ENCODE measurements at regions not wholly inside any gene's neighbourhood (a gene's known extent, or its start where the extent isn't known, plus 50 kb on each side); places are given as distances from the start of the nearest gene placed in this dataset.

DNA sequence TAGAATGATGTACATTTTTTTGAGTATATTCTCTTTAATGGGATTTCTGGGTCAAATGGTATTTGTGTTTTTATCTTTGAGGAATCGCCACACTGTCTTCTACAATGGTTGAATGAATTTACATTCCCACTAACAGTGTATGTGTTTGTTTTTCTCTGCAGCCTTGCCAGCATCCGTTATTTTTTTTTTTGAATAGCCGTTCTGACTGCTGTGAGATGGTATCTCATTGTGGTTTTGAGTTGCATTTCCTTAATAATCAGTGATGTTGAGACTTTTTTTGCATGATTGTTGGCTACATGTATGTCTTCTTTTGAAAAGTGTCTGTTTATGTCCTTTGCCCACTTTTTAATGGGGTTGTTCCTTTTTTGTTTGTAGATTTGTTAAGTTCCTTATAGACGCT is 172.7 kb upstream of the CDH8 start:
- no peak for TF ChIP-seq CTCF (IDR thresholded peaks at IDR 0.05; ENCODE audit: insufficient read depth, low read depth, low read length)
- no peak for DNase-seq (ENCODE audit: low read depth)
- H3K4me3 ChIP-seq (ENCODE audit: low read depth, low read length) = no peak overlapping the region

DNA sequence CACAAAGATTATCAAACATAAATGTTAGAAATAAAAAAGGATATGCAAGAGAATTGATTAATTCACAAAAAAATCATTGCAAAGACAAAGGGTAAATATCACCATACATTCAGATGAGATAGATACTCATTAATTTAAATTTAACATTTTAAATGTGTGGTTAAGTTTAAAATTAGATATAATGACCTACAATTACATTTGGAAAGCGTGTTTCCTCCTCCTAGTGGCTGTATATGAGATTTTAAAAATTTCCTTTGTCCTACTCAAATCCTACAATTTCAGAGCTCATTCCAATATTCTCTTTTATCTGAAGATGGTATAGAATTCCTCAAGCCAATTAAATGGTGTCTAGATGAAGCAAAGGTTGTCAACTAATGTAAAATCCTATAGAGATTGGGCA is 169.2 kb upstream of the CDH8 start:
- TF ChIP-seq CTCF (IDR thresholded peaks at IDR 0.05; ENCODE audit: insufficient read depth, low read depth, low read length) = no peak
- H3K4me3 ChIP-seq (ENCODE audit: low read depth, low read length) = no peak overlapping the region
- no peak for DNase-seq (ENCODE audit: low read depth)

- no peak for TF ChIP-seq CTCF (IDR thresholded peaks at IDR 0.05; ENCODE audit: insufficient read depth, low read depth, low read length)
- no peak overlapping the region for H3K4me3 ChIP-seq (ENCODE audit: low read depth, low read length)
- no peak for DNase-seq (ENCODE audit: low read depth)
Observed at GRCh38 chr16:62201911-62202310, 165.7 kb upstream of the CDH8 start.

- DNase-seq (ENCODE audit: low read depth) = no peak
- TF ChIP-seq CTCF (IDR thresholded peaks at IDR 0.05; ENCODE audit: insufficient read depth, low read depth, low read length) = no peak
- no peak overlapping the region for H3K4me3 ChIP-seq (ENCODE audit: low read depth, low read length)
Observed at GRCh38 chr16:62194828-62195227, 158.6 kb upstream of the CDH8 start.

GRCh38 chr16:62190426-62190825 is 154.2 kb upstream of the CDH8 start:
- no peak overlapping the region for H3K4me3 ChIP-seq (ENCODE audit: low read depth, low read length)
- no peak for DNase-seq (ENCODE audit: low read depth)
- TF ChIP-seq CTCF (IDR thresholded peaks at IDR 0.05; ENCODE audit: insufficient read depth, low read depth, low read length) = no peak

DNA sequence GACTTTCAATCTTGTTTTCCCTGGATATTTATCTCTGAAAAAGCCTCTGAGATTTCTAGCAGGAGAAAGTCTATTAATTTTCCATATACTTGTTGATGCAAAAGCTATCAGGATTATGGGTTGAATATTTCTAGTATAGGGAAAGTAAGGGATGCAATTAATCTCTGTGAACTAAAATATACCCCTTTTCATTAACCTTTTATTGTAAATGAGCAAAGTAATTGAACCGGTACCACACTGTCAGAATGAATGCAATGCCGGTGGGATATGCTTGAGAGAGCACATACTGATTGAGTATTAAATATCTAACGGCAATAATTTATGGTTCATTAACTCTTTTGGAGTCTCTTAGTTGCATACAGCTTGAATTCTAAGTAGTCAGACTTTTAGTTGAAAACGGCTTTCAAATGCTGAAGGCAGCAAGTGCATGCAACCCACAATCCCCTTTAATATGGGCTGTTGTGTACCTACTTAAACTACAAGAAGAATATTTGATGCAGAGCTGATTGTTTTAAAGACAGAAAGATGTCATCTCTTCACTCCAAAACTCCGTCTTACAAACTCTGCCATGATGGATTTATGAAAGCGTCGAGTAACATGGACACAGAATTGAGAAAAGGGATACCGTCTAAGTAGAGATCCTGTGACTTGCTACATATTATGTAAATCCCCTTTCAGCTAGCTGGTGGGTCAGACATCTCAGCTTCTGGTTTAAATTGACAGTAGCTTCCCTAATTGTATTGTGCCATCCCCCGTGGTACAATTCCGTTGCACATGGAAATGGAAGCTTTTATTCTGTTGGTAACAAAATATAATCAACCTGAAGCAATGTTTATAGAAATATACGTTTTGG is 141.3 kb upstream of the CDH8 start:
- no peak for DNase-seq (ENCODE audit: low read depth)

More for the DNA sequence above, 141.3 kb upstream of the CDH8 start:
- TF ChIP-seq CTCF (IDR thresholded peaks at IDR 0.05; ENCODE audit: insufficient read depth, low read depth, low read length) = no peak
- no peak overlapping the region for H3K4me3 ChIP-seq (ENCODE audit: low read depth, low read length)

Measured in fibroblast of villous mesenchyme (primary cell).